NCI-H1105 treated with DMSO at 0.1 percent for 48 hours (cell line): ENCODE measurements at regions not wholly inside any gene's neighbourhood (a gene's known extent, or its start where the extent isn't known, plus 50 kb on each side); places are given as distances from the start of the nearest gene placed in this dataset.
"Not testable (repeated sequence)": the region's sequence is repeated elsewhere in the genome, so short reads cannot be mapped to it uniquely, and the experiment has no call there.

Experiments
- DNase-seq: peaks from one replicate; lab custom pipeline; 2025; lab: John Stamatoyannopoulos, UW

- DNase-seq = no peak
Observed at GRCh38 chr4:38514465-38515146, 149.4 kb upstream of the KLF3 start.

- DNase-seq = no peak
Observed at GRCh38 chr4:38516190-38516589, 147.8 kb upstream of the KLF3 start.

- DNase-seq = no peak
Observed at GRCh38 chr4:38519666-38520065, 144.3 kb upstream of the KLF3 start.

- DNase-seq = no peak
Observed at GRCh38 chr4:38523054-38523453, 140.9 kb upstream of the KLF3 start.

GRCh38 chr4:38523524-38524448 lies 140.2 kb upstream of the KLF3 start:
- no peak for DNase-seq

- DNase-seq = no peak
Observed at GRCh38 chr4:38526412-38526811, 137.6 kb upstream of the KLF3 start.

- no peak for DNase-seq
Observed at GRCh38 chr4:38529189-38530115, 134.5 kb upstream of the KLF3 start.

- no peak for DNase-seq
Observed at GRCh38 chr4:38530486-38530885, 133.5 kb upstream of the KLF3 start.

- DNase-seq = no peak
Observed at GRCh38 chr4:38531141-38531727, 132.8 kb upstream of the KLF3 start.

- DNase-seq = no peak
Observed at GRCh38 chr4:38532908-38533499, 131.0 kb upstream of the KLF3 start.

- no peak for DNase-seq
Observed at GRCh38 chr4:38534344-38535045, 129.5 kb upstream of the KLF3 start.

GRCh38 chr4:38535071-38535470 lies 128.9 kb upstream of the KLF3 start:
- not testable (repeated sequence) for DNase-seq

GRCh38 chr4:38535717-38536116 lies 128.3 kb upstream of the KLF3 start:
- DNase-seq = no peak

- DNase-seq = no peak
Observed at GRCh38 chr4:38536716-38537115, 127.3 kb upstream of the KLF3 start.

- DNase-seq = no peak
Observed at GRCh38 chr4:38537666-38538065, 126.3 kb upstream of the KLF3 start.

GRCh38 chr4:38538517-38538916 lies 125.5 kb upstream of the KLF3 start:
- DNase-seq = no peak

- DNase-seq = no peak
Observed at GRCh38 chr4:38539501-38539900, 124.5 kb upstream of the KLF3 start.

- no peak for DNase-seq
Observed at GRCh38 chr4:38547052-38547451, 116.9 kb upstream of the KLF3 start.

- DNase-seq = no peak
Observed at GRCh38 chr4:38548256-38548655, 115.7 kb upstream of the KLF3 start.

GRCh38 chr4:38559374-38559773 lies 104.6 kb upstream of the KLF3 start:
- DNase-seq = no peak

GRCh38 chr4:38560340-38560739 lies 103.7 kb upstream of the KLF3 start:
- no peak for DNase-seq
